ENCODE measurements at regions not wholly inside any gene's neighbourhood (a gene's known extent, or its start where the extent isn't known, plus 50 kb on each side); places are given as distances from the start of the nearest gene placed in this dataset.
A peak's percentile ranks its signal among the peaks of the same experiment; 100 is the strongest.

DNA sequence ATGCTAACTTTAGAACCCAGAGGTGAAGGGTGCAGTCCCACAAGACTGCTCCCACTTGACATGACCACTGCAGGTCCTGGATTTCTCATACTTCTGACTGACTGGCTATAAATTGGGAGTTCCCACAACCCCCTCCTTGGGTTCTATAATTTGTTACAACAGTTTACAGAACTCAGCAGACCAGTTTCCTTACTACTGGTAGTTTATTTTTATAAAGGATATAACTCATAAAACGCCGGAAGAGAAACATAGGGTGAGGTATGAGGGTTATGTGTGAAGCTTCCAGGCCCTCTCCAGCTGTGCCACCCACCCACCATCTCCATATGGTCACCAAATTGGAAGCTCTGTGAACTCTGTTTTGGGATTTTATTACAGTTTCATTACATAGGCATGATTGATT, 839.6 kb downstream of the TSN start:
- no peak for DNase-seq

- no peak for DNase-seq
These were observed 841.1 kb downstream of the TSN start for GRCh38 chr2:122596598-122596997.

GRCh38 chr2:122598784-122599183, 843.3 kb downstream of the TSN start:
- no peak for DNase-seq

DNA sequence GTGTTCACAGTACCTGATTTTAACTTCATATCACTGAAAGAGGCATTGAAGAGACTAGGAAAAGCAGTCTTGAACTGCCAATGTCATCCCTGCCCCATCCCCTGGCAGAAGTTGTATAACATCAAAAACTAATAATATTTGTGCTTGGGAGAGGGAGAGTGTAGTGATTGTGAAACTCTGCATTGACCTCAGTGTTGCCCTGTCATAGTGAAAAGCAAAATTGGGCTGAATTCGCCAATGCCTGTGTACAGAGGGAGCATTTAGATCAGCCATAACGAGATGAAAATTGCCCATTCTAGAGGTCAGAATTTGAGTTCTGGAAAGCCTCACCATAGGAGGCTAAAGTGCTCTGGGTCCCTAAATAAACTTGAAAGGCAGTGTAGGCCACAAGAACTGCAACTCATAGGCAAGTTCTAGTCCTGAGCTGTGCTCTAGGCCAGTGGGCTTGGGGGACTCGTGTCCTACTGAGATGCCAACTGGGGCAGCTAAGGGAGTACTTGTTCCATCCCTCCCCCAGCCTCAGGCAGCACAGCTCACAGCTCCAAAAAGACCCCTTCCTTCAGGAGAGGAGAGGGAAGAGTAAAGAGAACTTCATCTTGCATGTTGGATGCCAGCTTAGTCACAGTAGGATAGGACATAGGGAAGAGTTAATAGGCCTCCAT, 855.6 kb downstream of the TSN start:
- no peak for DNase-seq

- no peak for DNase-seq
These were observed 867.5 kb downstream of the TSN start for GRCh38 chr2:122622934-122623333.

DNA sequence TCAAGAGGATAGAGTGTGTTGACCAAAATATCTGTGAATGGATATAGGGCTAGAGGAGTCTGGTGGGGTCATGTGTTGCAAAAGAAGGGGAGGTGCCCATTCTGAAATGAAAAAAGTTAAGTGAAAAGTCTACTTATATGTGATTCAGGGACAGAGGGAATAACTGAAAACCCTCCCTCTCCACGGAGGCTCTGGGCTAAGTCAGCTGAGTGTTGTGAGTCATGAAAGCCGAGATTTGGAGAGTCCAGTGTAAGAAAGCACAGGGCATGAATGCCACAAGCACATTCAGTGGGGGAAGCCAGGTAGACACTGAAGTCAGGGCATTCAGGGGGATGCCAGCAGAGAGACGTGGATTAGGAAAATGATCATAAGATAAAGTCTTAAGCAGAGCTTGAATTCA, 871.9 kb downstream of the TSN start:
- no peak for DNase-seq

DNA sequence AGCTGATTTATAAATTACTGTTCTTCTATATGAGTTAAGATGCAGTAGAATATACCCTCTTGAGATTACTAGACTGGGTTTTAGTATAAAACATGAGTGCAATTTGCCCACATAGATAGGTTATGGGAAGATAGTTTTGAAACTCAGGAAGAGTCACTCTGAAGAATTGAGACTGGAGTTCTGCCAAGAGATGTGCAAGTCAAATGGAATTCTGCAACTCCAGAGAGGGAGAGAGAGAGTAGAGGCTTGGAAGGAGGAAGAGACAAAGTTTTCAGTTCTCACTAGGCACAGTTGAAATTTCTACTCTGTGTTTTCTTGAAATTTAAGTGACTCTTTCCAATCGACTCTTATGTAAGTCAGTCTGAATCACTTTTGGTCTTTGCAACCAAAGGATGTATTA, 878.8 kb downstream of the TSN start:
- DNase-seq, result no peak

GRCh38 chr2:122634920-122635319, 879.5 kb downstream of the TSN start:
- DNase-seq, result no peak

DNA sequence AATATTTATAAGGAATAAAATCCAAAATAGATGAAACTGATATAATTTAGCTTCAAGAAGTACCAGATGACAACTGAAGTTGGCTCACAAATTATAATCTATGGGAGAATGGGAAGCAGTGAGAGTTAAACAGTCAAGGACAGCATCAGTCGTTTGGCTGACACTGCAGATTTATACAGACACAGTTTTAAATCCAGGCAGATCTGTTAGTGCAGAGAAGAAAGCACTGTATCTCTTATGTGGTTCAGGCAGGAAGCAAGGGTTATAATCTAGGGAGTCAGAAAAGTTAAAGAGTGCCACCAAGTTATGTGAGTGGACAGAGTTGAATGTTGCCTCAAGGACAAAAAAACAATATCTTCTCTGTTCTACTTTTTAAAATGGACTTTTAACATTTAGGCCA, 880.2 kb downstream of the TSN start:
- DNase-seq, result no peak

GRCh38 chr2:122636097-122636496, 880.6 kb downstream of the TSN start:
- DNase-seq, result no peak

GRCh38 chr2:122639176-122639575, 883.7 kb downstream of the TSN start:
- no peak for DNase-seq

- no peak for DNase-seq
These were observed 884.3 kb downstream of the TSN start for GRCh38 chr2:122639711-122640110.

- peak; percentile 71 for DNase-seq
These were observed 888.4 kb downstream of the TSN start for GRCh38 chr2:122643725-122644329.

- DNase-seq, result no peak
These were observed 895.8 kb downstream of the TSN start for GRCh38 chr2:122651236-122651635.

DNA sequence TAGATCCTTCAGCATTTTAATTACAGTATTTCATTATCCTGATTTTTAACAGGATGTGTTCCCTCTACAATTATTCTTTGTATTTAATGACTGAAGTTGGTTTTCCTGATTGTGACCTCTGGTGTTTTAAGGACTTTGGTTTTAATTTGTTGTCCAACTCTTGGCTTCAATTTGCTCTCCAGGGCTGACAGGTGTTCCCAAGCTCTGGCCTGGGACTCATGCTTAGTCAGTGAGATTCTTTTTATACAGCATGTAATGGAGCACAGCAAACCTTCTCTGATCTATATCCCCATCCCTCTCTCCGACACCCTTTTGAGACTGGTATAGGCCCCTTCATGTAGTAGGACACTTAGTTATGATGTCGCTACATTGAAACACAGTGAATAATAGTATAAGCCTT, 896.3 kb downstream of the TSN start:
- no peak for DNase-seq

DNA sequence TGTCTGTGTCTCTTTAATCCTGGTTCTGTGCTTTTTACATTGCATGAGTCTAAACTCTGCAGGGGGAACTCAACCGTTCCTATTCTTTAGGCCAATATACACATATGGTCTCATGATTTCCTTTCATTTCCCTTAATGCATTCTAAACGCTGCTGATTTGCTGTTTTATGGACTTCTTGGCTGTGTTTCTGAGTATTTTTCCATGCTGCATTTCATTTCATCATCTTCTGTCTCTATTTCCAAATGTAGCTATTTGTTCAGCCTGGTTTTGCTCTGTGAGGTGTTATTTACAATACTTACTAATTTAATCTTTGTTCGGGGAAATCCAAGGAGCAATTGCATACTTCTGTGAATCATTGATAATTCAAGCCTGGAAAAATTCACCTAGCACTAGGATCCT, 897.2 kb downstream of the TSN start:
- DNase-seq, result no peak

DNA sequence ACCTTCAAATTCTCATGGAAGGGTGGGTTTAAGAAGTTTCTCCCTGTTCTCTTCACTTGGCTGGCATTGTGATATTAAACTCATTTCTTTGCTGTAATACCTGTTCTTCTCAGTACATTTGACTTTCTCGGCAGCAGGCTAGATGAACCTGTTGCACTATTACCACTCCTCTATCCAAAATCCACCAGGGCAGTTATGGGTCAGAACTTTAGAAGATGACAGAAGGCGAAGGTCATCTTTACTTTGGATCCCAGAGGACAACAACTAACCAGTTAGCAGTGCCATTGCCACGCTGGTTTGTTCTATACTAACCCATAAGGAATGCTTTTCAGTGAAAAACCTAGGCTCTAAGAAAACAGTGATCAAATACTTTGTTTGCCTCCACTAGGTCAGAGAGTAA, 901.0 kb downstream of the TSN start:
- DNase-seq, result no peak

GRCh38 chr2:122660786-122661634, 905.6 kb downstream of the TSN start:
- peak; percentile 34 for DNase-seq

GRCh38 chr2:122663620-122664019, 908.2 kb downstream of the TSN start:
- no peak for DNase-seq

DNA sequence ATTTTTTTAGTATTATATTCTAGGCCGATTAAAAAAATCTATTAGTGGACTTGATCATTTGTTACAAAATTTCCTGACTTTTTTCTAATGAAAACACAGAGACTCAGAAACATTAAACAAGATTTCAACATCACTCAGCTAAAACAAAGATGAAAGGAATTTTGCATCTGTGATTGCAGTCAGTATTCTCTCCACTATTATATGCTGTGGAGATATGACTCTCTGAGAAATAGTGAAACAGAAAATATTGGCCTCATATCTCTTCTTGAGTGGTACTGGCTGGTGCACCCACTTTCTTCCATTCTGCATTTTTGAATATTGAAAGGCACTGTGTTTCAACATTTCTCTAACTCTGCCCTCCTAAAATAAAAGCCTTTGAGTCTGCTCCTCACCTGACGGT, 914.2 kb downstream of the TSN start:
- DNase-seq, result no peak

DNA sequence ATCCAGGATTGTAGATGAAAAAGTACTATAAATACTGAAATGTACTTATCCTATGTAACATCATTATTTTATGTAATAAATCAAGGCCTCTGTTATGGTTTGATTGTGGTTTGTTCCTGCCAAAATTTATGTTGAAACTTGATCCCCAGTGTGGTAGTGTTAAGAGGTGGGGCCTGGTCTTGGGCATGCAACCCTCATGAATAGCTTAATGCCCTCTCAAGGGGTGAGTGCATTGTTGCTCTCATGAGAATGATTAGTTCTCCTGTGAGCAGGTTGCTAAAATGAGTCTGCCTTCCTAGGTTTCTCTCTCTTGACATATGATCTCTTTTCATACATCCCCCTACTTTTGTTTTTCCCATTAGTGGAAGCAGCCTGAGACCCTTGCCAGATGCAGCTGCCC, 915.4 kb downstream of the TSN start:
- DNase-seq, result peak; percentile 45

- DNase-seq, result no peak
These were observed 925.2 kb downstream of the TSN start for GRCh38 chr2:122680662-122681061.

DNA sequence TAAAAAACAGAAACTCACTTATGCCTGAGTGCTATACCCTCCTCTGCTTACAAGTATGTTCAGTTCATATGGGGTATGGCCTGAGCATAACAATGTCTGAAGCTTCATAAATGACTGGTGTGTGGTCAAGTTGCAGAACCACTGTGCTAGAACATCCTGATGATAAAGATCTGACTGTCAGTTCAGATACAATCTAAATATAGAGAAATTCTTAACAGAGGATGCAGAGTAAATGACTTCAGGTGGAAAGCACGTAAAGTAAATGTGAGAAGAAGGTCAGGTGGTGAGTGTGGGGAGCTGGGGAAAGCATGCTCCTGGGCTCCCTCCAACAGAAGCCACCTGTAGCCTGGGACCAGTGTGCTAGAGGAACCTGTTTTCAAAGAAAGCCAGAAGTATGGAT, 926.2 kb downstream of the TSN start:
- no peak for DNase-seq

DNA sequence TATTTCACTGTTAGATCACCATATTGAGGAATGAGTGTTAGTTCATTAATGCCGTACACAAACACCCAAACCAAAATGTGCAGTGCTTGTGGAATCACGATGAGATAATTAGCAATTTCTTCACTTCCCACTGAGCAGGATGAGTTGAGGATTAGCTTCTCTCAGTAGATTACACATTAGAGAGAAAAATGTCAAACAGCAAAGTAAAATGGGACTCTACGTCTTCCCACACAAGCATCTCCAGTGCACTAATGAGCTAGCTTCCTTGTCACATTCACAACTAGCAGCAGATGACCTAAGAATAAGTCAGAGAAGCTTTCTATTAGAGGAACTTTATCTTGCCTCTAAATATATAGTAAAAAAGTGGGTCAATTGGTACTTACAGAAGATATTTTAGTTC, 926.9 kb downstream of the TSN start:
- DNase-seq, result no peak
